ENCODE measurements at regions not wholly inside any gene's neighbourhood (a gene's known extent, or its start where the extent isn't known, plus 50 kb on each side); places are given as distances from the start of the nearest gene placed in this dataset.

GRCh38 chr13:37382146-37382545 lies 216.4 kb downstream of the POSTN start:
- Histone ChIP-seq H3K4me1 (no peaks in the 10 kb centered on the region), H3K9me3 (no peaks in the 10 kb centered on the region), H3K27me3 (ENCODE audit: low read depth) (no peaks in the 10 kb centered on the region), H3K36me3 (no peaks in the 10 kb centered on the region), H3K27ac (no peak overlapping the region), H3K4me3 (no peak overlapping the region)
- intact Hi-C loops (cut with DNase I): no loop called here
- no peak for DNase-seq
- no peak for ATAC-seq
- no peak for TF ChIP-seq CTCF (IDR thresholded peaks at IDR 0.05)

- Histone ChIP-seq H3K4me1 (no peaks in the 10 kb centered on the region), H3K27me3 (ENCODE audit: low read depth) (no peaks in the 10 kb centered on the region)
- no peak for TF ChIP-seq CTCF (IDR thresholded peaks at IDR 0.05)
Measured at GRCh38 chr13:37381502-37381901, 217.1 kb downstream of the POSTN start.

GRCh38 chr13:37379841-37380240 lies 218.7 kb downstream of the POSTN start:
- no peak for TF ChIP-seq CTCF (IDR thresholded peaks at IDR 0.05)
- H3K27ac ChIP-seq: no peak overlapping the region
- no peaks in the 10 kb centered on the region for H3K36me3 ChIP-seq
- H3K9me3 ChIP-seq: no peaks in the 10 kb centered on the region
- no peak overlapping the region for H3K4me3 ChIP-seq
- no peak for DNase-seq
- ATAC-seq: no peak
- no peaks in the 10 kb centered on the region for H3K27me3 ChIP-seq (ENCODE audit: low read depth)
- intact Hi-C loops (cut with DNase I): no loop called here
- no peaks in the 10 kb centered on the region for H3K4me1 ChIP-seq

More at GRCh38 chr13:37381502-37381901, 217.1 kb downstream of the POSTN start:
- H3K9me3 ChIP-seq: no peaks in the 10 kb centered on the region
- ATAC-seq: no peak
- intact Hi-C loops (cut with DNase I): no loop called here
- no peak overlapping the region for H3K27ac ChIP-seq
- no peaks in the 10 kb centered on the region for H3K36me3 ChIP-seq
- no peak overlapping the region for H3K4me3 ChIP-seq
- DNase-seq: no peak

GRCh38 chr13:37375724-37376123 lies 222.8 kb downstream of the POSTN start:
- TF ChIP-seq CTCF (IDR thresholded peaks at IDR 0.05): no peak

GRCh38 chr13:37375071-37375470 lies 223.5 kb downstream of the POSTN start:
- H3K27me3 ChIP-seq (ENCODE audit: low read depth): no peaks in the 10 kb centered on the region
- no peaks in the 10 kb centered on the region for H3K9me3 ChIP-seq
- intact Hi-C loops (cut with DNase I): no loop called here
- DNase-seq (no peak), ATAC-seq (no peak)
- no peak overlapping the region for H3K4me3 ChIP-seq
- no peaks in the 10 kb centered on the region for H3K4me1 ChIP-seq
- no peaks in the 10 kb centered on the region for H3K36me3 ChIP-seq
- H3K27ac ChIP-seq: no peak overlapping the region
- no peak for TF ChIP-seq CTCF (IDR thresholded peaks at IDR 0.05)

More at GRCh38 chr13:37375724-37376123, 222.8 kb downstream of the POSTN start:
- Histone ChIP-seq H3K4me3 (no peak overlapping the region), H3K4me1 (no peaks in the 10 kb centered on the region), H3K27me3 (ENCODE audit: low read depth) (no peaks in the 10 kb centered on the region), H3K36me3 (no peaks in the 10 kb centered on the region), H3K27ac (no peak overlapping the region), H3K9me3 (no peaks in the 10 kb centered on the region)
- intact Hi-C loops (cut with DNase I): no loop called here
- no peak for ATAC-seq
- no peak for DNase-seq

- TF ChIP-seq CTCF (IDR thresholded peaks at IDR 0.05): no peak
- H3K36me3 ChIP-seq: no peaks in the 10 kb centered on the region
- no peak overlapping the region for H3K27ac ChIP-seq
- ATAC-seq (no peak), DNase-seq (no peak)
- no peak overlapping the region for H3K4me3 ChIP-seq
- intact Hi-C loops (cut with DNase I): no loop called here
- H3K27me3 ChIP-seq (ENCODE audit: low read depth): no peaks in the 10 kb centered on the region
- H3K4me1 ChIP-seq: no peaks in the 10 kb centered on the region
- no peaks in the 10 kb centered on the region for H3K9me3 ChIP-seq
Measured at GRCh38 chr13:37369616-37370015, 229.0 kb downstream of the POSTN start.
